ENCODE measurements at regions not wholly inside any gene's neighbourhood (a gene's known extent, or its start where the extent isn't known, plus 50 kb on each side); places are given as distances from the start of the nearest gene placed in this dataset.

GRCh38 chr11:114915871-114916805 lies 237.8 kb downstream of the NXPE2 start:
- no peak overlapping the region for H3K9ac ChIP-seq (ENCODE audit: insufficient read length)

GRCh38 chr11:114918286-114918685 lies 240.0 kb downstream of the NXPE2 start:
- H3K9me3 ChIP-seq (ENCODE audit: low read depth, low read length), result no peaks in the 10 kb centered on the region
- TF ChIP-seq EZH2 (IDR thresholded peaks at IDR 0.05) (no peak), POLR2AphosphoS5 (IDR thresholded peaks at IDR 0.05; ENCODE audit: borderline replicate concordance, low read depth, low read length) (no peak), FOXP2 (optimal IDR thresholded peaks at IDR 0.05; ENCODE audit: control extremely low read depth, extremely low read length, insufficient read depth) (no peak)

More at GRCh38 chr11:114915871-114916805, 237.8 kb downstream of the NXPE2 start:
- TF ChIP-seq EZH2 (IDR thresholded peaks at IDR 0.05), result no peak
- TF ChIP-seq POLR2AphosphoS5 (IDR thresholded peaks at IDR 0.05; ENCODE audit: borderline replicate concordance, low read depth, low read length), result no peak
- no peak for TF ChIP-seq FOXP2 (optimal IDR thresholded peaks at IDR 0.05; ENCODE audit: control extremely low read depth, extremely low read length, insufficient read depth)
- no peak for DNase-seq (ENCODE audit: low read depth, low spot score)
- no peak overlapping the region for H3K4me3 ChIP-seq
- no peaks in the 10 kb centered on the region for H3K36me3 ChIP-seq (ENCODE audit: insufficient read depth, low read length)
- no peaks in the 10 kb centered on the region for H3K9me3 ChIP-seq (ENCODE audit: low read depth, low read length)
- no peak overlapping the region for H3K27ac ChIP-seq

GRCh38 chr11:114921697-114922096 lies 243.4 kb downstream of the NXPE2 start:
- H3K4me3 ChIP-seq, result no peak overlapping the region
- H3K36me3 ChIP-seq (ENCODE audit: insufficient read depth, low read length), result no peaks in the 10 kb centered on the region
- H3K9ac ChIP-seq (ENCODE audit: insufficient read length), result no peak overlapping the region
- H3K9me3 ChIP-seq (ENCODE audit: low read depth, low read length), result no peaks in the 10 kb centered on the region
- TF ChIP-seq EZH2 (IDR thresholded peaks at IDR 0.05), result no peak
- no peak for TF ChIP-seq FOXP2 (optimal IDR thresholded peaks at IDR 0.05; ENCODE audit: control extremely low read depth, extremely low read length, insufficient read depth)
- no peak for TF ChIP-seq POLR2AphosphoS5 (IDR thresholded peaks at IDR 0.05; ENCODE audit: borderline replicate concordance, low read depth, low read length)
- H3K27ac ChIP-seq, result no peak overlapping the region
- no peak for DNase-seq (ENCODE audit: low read depth, low spot score)

More at GRCh38 chr11:114918286-114918685, 240.0 kb downstream of the NXPE2 start:
- Histone ChIP-seq H3K9ac (ENCODE audit: insufficient read length) (no peak overlapping the region), H3K36me3 (ENCODE audit: insufficient read depth, low read length) (no peaks in the 10 kb centered on the region), H3K4me3 (no peak overlapping the region), H3K27ac (no peak overlapping the region)
- no peak for DNase-seq (ENCODE audit: low read depth, low spot score)

- H3K9me3 ChIP-seq (ENCODE audit: low read depth, low read length), result no peaks in the 10 kb centered on the region
- no peak overlapping the region for H3K27ac ChIP-seq
- no peak for DNase-seq (ENCODE audit: low read depth, low spot score)
- H3K9ac ChIP-seq (ENCODE audit: insufficient read length), result no peak overlapping the region
- TF ChIP-seq EZH2 (IDR thresholded peaks at IDR 0.05) (no peak), FOXP2 (optimal IDR thresholded peaks at IDR 0.05; ENCODE audit: control extremely low read depth, extremely low read length, insufficient read depth) (no peak), POLR2AphosphoS5 (IDR thresholded peaks at IDR 0.05; ENCODE audit: borderline replicate concordance, low read depth, low read length) (no peak)
- no peaks in the 10 kb centered on the region for H3K36me3 ChIP-seq (ENCODE audit: insufficient read depth, low read length)
- no peak overlapping the region for H3K4me3 ChIP-seq
Observed at GRCh38 chr11:114924042-114924441, 245.7 kb downstream of the NXPE2 start.

GRCh38 chr11:114925591-114925990 lies 247.3 kb downstream of the NXPE2 start:
- H3K4me3 ChIP-seq, result no peak overlapping the region
- H3K27ac ChIP-seq, result no peak overlapping the region
- no peaks in the 10 kb centered on the region for H3K36me3 ChIP-seq (ENCODE audit: insufficient read depth, low read length)
- no peak for DNase-seq (ENCODE audit: low read depth, low spot score)
- H3K9ac ChIP-seq (ENCODE audit: insufficient read length), result no peak overlapping the region
- no peaks in the 10 kb centered on the region for H3K9me3 ChIP-seq (ENCODE audit: low read depth, low read length)
- TF ChIP-seq EZH2 (IDR thresholded peaks at IDR 0.05), result no peak
- no peak for TF ChIP-seq FOXP2 (optimal IDR thresholded peaks at IDR 0.05; ENCODE audit: control extremely low read depth, extremely low read length, insufficient read depth)
- no peak for TF ChIP-seq POLR2AphosphoS5 (IDR thresholded peaks at IDR 0.05; ENCODE audit: borderline replicate concordance, low read depth, low read length)

- H3K9me3 ChIP-seq (ENCODE audit: low read depth, low read length), result no peaks in the 10 kb centered on the region
- no peak overlapping the region for H3K27ac ChIP-seq
- H3K36me3 ChIP-seq (ENCODE audit: insufficient read depth, low read length), result no peaks in the 10 kb centered on the region
- H3K4me3 ChIP-seq, result no peak overlapping the region
- no peak for DNase-seq (ENCODE audit: low read depth, low spot score)
- H3K9ac ChIP-seq (ENCODE audit: insufficient read length), result no peak overlapping the region
- TF ChIP-seq FOXP2 (optimal IDR thresholded peaks at IDR 0.05; ENCODE audit: control extremely low read depth, extremely low read length, insufficient read depth) (no peak), POLR2AphosphoS5 (IDR thresholded peaks at IDR 0.05; ENCODE audit: borderline replicate concordance, low read depth, low read length) (no peak), EZH2 (IDR thresholded peaks at IDR 0.05) (no peak)
Observed at GRCh38 chr11:114928260-114928870, 250.0 kb downstream of the NXPE2 start.

- no peak overlapping the region for H3K27ac ChIP-seq
- DNase-seq (ENCODE audit: low read depth, low spot score), result no peak
- H3K9ac ChIP-seq (ENCODE audit: insufficient read length), result no peak overlapping the region
- no peak for TF ChIP-seq FOXP2 (optimal IDR thresholded peaks at IDR 0.05; ENCODE audit: control extremely low read depth, extremely low read length, insufficient read depth)
- no peak for TF ChIP-seq POLR2AphosphoS5 (IDR thresholded peaks at IDR 0.05; ENCODE audit: borderline replicate concordance, low read depth, low read length)
- TF ChIP-seq EZH2 (IDR thresholded peaks at IDR 0.05), result no peak
- no peak overlapping the region for H3K4me3 ChIP-seq
- no peaks in the 10 kb centered on the region for H3K36me3 ChIP-seq (ENCODE audit: insufficient read depth, low read length)
- no peaks in the 10 kb centered on the region for H3K9me3 ChIP-seq (ENCODE audit: low read depth, low read length)
Observed at GRCh38 chr11:114929351-114930000, 251.1 kb downstream of the NXPE2 start.

GRCh38 chr11:114938799-114939198 lies 260.5 kb downstream of the NXPE2 start:
- Histone ChIP-seq H3K27ac (no peak overlapping the region), H3K9me3 (ENCODE audit: low read depth, low read length) (no peaks in the 10 kb centered on the region), H3K36me3 (ENCODE audit: insufficient read depth, low read length) (no peaks in the 10 kb centered on the region), H3K9ac (ENCODE audit: insufficient read length) (no peak overlapping the region), H3K4me3 (no peak overlapping the region)
- no peak for DNase-seq (ENCODE audit: low read depth, low spot score)
- no peak for TF ChIP-seq POLR2AphosphoS5 (IDR thresholded peaks at IDR 0.05; ENCODE audit: borderline replicate concordance, low read depth, low read length)
- no peak for TF ChIP-seq FOXP2 (optimal IDR thresholded peaks at IDR 0.05; ENCODE audit: control extremely low read depth, extremely low read length, insufficient read depth)
- no peak for TF ChIP-seq EZH2 (IDR thresholded peaks at IDR 0.05)
